ENCODE measurements at regions not wholly inside any gene's neighbourhood (a gene's known extent, or its start where the extent isn't known, plus 50 kb on each side); places are given as distances from the start of the nearest gene placed in this dataset.

- DNase-seq = peak; percentile 36 to 42
These were observed 175.1 kb downstream of the ZFP36L2 start for GRCh38 chr2:43051338-43051737.

- no peak for DNase-seq
These were observed 175.5 kb downstream of the ZFP36L2 start for GRCh38 chr2:43050866-43051265.

GRCh38 chr2:43049836-43050801 lies 176.3 kb downstream of the ZFP36L2 start:
- DNase-seq = no peak

DNA sequence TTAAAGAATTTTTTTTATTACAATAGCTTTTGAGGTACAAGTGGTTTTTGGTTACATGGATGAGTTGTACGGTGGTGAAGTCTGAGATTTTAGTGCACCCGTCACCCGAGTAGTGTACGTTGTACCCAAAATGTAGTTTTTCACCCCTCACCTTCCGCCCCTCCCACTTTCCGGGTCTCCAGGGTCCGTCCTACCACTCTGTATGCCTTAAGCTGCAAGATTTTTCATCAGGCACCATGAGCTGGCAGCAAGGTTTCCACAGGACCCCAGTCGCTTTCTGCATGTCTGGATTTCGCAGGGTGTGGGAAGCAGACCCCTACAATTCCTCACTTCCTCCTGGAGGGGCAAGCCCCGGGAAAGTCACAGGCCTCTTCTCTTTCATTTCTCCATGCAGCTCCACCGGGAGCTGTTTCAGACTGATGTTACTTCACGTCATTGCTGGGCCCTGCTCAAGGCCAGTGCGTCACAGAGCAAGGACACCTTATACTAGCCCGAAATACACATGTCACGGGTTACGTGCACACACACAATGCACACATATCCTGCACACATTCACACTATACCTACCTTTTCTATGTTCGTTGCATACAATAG lies 179.1 kb downstream of the ZFP36L2 start:
- DNase-seq = no peak

DNA sequence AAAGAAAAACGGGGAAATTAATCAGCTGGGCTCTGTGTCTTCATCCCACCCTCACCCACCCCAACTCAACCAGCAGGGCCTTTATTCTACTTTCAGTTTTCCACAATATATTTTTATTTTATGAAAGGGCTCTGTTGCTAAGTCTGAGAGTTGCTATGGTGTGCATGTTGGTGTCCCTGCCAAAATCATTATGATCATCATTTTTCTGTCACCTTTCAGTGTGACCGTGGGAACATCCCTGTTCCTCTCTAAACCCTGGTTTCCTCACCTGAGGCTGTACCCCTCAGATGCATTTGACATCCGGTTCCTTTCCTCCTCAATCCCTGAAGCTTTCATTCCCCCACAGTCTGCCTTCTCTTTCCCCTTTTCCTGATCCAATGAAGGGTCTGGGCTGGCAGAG lies 180.5 kb downstream of the ZFP36L2 start:
- DNase-seq = no peak

GRCh38 chr2:43044093-43044681 lies 182.2 kb downstream of the ZFP36L2 start:
- DNase-seq = no peak

DNA sequence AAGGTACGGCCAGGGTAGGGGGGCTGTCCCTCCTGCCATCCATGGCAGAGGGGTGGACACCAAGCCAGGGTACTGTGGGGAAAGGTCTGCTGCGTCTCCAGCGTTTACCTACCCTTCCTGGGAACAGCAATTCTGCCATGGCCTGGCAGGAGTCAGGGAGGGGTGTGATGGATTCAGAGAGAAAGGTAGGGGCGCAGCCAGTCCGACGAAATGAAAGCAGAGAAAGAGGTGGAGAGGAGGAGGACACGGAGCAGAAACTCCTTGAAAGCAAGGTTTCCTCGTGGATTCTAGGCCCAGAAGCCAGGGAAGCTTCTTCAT lies 182.9 kb downstream of the ZFP36L2 start:
- no peak for DNase-seq

DNA sequence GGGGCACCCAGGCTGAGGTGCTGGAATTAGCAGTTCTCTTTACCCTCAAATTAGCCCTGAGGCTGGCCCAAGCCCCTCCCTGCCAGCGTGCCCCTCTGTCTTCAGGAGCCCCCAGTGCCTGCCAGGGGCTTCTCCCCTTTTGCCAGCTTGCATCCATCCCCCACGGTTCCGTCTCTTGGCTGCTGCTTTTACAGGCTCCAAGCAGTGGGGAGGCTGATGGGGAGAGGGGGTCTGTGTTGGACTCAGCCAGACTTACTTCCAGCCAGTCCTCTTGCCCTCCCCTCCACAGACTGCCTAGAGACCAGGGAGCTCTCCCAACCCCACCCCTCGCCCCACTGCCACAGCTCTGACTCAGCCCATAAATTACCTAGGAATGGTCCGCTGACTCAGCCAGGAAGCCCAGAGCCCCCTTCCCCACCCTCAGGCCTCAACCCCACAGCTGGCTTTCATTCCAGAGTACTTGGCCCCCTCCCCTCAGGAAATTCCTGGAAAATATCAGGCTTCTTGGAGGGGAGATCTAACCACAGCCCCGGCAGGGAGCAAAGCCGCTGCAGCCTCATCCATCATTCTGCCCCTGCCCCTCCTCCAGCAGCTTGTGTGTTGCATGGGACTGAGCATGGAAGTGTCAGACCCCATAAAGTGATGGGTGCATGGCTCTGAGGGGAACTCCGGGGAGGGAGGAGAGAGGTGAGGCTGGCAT lies 184.6 kb downstream of the ZFP36L2 start:
- no peak for DNase-seq

- DNase-seq = no peak
These were observed 185.2 kb downstream of the ZFP36L2 start for GRCh38 chr2:43041173-43041591.

- no peak for DNase-seq
These were observed 186.1 kb downstream of the ZFP36L2 start for GRCh38 chr2:43040084-43040854.

- no peak for DNase-seq
These were observed 186.9 kb downstream of the ZFP36L2 start for GRCh38 chr2:43039376-43040080.

- no peak for DNase-seq
These were observed 187.7 kb downstream of the ZFP36L2 start for GRCh38 chr2:43038696-43039094.

DNA sequence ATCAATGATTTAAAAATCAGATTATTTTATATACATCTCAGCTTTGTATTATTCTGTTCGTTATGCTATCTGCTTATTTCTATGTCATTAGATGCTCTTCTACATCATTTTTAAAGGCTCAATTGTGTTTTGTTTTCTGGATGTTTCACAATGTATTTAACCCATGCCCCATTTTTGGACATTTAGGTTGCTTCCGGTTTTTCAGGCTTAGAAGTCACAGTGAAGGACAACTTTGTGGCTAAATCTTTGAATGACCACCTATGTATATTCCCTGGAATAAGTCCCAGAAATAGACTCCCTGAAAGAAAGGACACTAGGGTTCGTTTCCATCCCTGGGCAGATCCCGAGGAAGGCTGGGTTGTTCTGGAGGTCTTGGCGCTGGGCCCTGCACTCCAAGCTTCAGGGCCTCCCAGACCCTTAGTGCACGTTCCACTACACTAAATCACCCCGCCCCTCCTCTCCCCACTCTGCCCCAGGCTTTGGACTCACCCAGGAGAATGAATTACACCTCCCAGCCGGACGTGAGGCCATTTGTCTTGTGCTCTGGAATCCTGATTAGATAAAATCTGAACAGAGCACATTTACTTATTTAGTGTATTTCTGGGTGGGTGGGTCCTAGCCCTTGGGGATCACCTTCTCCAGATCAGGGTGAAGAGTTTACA lies 188.2 kb downstream of the ZFP36L2 start:
- DNase-seq = no peak

GRCh38 chr2:43035922-43036321 lies 190.5 kb downstream of the ZFP36L2 start:
- DNase-seq = no peak

GRCh38 chr2:43034921-43035320 lies 191.5 kb downstream of the ZFP36L2 start:
- no peak for DNase-seq

DNA sequence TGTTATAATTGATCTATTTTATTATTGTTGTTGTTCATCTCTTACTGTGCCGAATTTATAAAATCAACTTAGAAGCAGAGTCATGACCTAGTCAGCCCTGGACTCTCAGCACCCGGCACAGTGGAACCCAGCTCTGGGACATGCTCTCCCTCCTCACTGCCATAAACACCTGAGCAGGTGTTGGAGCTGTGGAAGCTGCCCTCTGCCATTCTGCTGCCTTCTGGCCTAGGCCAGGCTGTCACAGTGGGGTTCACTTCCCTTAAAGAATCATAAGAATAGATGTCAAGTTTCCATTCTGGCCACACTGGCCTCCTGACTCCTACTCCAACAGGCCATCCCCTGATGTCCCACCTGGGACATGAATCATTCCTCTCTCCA lies 192.2 kb downstream of the ZFP36L2 start:
- DNase-seq = no peak

- no peak for DNase-seq
These were observed 192.8 kb downstream of the ZFP36L2 start for GRCh38 chr2:43033466-43034241.

GRCh38 chr2:43033016-43033270 lies 193.5 kb downstream of the ZFP36L2 start:
- DNase-seq = no peak

GRCh38 chr2:43032213-43033015 lies 194.0 kb downstream of the ZFP36L2 start:
- DNase-seq = no peak

Measured in activated T-cell treated with anti-CD3 and anti-CD28 coated beads, Interleukin-2, amount 50 U/mL, for 48 hours (primary cell).